Anterior cingulate cortex (tissue), 58 donors: ENCODE measurements at regions not wholly inside any gene's neighbourhood (a gene's known extent, or its start where the extent isn't known, plus 50 kb on each side); places are given as distances from the start of the nearest gene placed in this dataset.
"Not testable (repeated sequence)": the region's sequence is repeated elsewhere in the genome, so short reads cannot be mapped to it uniquely, and the experiment has no call there.

Experiments used
- DNase-seq, 58 donors: peaks; one replicate each; lab custom pipeline; 2025; lab: John Stamatoyannopoulos, UW

GRCh38 chr10:15921423-15921945 lies 61.2 kb upstream of the MINDY3 start:
- not testable (repeated sequence) for DNase-seq

DNA sequence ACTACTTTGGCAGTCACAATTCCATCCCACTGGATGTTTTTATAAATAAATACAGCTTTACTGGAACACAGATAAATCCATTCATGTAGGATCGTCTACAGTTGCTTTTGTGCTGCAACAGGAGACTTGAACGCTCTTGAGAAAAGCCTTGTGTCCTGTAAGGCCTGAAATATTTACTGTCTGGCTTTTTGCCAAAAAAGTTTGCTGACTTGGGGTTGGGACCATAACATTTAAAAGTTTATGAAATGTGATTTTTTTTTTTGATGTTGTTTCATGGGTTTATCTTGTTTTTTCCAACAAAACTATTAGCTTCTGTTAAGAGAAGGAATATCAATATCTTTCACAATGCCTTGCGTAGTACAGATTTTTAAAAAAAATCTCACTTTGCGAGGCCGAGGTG lies 71.1 kb upstream of the MINDY3 start:
- DNase-seq: no peak

GRCh38 chr10:15939543-15939942 lies 79.2 kb upstream of the MINDY3 start:
- DNase-seq: not testable (repeated sequence)

GRCh38 chr10:15943426-15943825 lies 83.1 kb upstream of the MINDY3 start:
- no peak for DNase-seq

GRCh38 chr10:15954188-15954587 lies 93.9 kb upstream of the MINDY3 start:
- no peak for DNase-seq

DNA sequence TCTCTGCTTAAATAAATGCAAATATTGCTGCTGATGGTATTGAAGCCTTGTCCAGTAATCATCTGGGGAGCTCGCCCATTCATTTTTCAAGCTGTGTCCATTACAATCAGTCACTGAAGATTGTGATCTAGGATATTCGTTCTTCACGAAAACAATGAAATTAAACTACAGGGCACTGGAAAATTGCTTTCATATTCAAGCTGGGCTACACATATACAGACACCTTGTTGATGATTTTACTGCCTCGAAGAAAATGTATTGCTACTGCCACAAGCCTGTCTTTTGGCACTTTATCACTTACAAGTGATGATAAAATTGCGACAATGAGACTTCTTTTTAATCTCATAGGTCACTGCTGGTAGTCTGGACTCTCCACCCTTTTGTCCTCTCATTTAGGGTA lies 100.0 kb upstream of the MINDY3 start:
- DNase-seq: no peak

GRCh38 chr10:15972736-15973135 lies 112.4 kb upstream of the MINDY3 start:
- DNase-seq: not testable (repeated sequence)

GRCh38 chr10:15985690-15986089 lies 125.4 kb upstream of the MINDY3 start:
- no peak for DNase-seq

- DNase-seq: no peak
Observed at GRCh38 chr10:15990535-15991129, 130.3 kb upstream of the MINDY3 start.

GRCh38 chr10:15997313-15997712 lies 137.0 kb upstream of the MINDY3 start:
- no peak for DNase-seq

DNA sequence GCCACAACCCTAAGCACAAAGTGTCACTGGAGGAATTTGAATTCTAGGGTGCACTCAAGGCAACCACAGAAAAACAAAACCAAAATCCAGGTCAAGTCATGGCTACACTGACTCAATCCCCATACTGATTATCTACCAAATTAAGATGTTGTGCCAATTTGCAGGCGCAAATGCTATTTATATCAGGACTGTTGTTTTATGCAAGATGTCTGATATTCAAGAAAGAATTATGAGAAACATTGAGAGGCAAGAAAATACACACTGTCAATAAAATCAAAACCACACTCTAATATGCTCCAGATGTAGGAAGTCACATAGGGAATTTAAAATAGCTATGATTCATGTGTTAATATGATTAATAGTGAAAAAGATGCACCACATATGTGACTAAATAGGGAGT lies 141.3 kb upstream of the MINDY3 start:
- DNase-seq: no peak

DNA sequence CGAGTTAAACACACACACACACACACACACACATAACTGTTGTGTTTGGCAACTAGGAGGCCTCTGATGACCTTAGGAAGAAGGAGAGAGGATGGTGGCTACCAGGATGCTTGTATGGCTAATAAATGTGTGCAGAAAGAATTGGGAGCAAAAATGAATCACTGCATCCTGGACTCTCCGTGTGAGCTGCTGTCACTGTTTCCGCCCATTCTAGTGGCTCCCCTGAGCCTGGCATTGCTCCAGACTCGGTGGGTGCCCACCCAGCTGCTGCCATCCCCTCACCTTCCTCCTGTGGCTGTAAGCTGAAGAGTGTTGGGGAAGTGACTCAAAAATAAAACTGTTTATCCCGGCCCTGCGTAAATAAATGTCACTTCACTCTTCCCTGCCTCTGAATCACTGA lies 149.5 kb upstream of the MINDY3 start:
- no peak for DNase-seq

DNA sequence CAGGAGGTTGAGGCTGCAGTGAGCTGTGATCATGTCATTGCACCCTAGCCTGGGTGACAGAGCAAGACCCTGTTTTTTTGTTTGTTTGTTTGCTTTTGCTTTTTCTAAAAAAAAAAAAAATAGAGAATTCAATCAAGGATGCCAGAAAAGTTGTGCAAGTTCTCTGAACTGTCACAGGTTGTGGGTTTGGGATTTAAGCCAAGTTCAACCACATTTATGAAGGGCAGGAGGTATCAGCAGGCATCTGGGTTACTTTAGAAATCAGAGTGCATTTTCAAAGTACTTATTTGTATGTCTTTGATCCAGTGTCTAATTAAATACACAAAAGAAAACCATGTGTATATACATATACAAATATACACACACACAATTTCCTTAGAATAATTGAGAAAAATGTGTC lies 151.2 kb upstream of the MINDY3 start:
- DNase-seq: no peak

- DNase-seq: no peak
Observed at GRCh38 chr10:16014469-16014868, 154.2 kb upstream of the MINDY3 start.

DNA sequence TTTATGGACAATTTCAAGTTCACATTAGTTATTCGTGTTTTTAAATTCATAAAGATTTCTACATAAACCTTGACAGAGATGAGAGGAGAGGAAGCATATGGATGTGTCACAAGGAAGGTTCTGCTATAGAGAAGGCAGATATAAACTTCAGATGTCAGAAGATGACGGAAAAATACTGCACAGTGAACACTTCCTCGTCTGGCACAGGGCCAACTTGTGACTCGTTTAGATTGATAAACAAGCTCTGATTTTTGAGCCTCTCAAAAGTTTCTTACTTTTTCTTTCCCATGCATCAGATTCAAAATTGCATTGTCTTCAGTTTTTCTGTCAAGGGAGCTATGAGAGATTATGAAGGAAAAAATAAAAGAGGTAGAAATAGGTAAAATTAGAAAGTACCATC lies 156.4 kb upstream of the MINDY3 start:
- DNase-seq: no peak

- DNase-seq: no peak
Observed at GRCh38 chr10:16020836-16021235, 160.5 kb upstream of the MINDY3 start.

GRCh38 chr10:16026832-16027231 lies 166.5 kb upstream of the MINDY3 start:
- DNase-seq: not testable (repeated sequence)

DNA sequence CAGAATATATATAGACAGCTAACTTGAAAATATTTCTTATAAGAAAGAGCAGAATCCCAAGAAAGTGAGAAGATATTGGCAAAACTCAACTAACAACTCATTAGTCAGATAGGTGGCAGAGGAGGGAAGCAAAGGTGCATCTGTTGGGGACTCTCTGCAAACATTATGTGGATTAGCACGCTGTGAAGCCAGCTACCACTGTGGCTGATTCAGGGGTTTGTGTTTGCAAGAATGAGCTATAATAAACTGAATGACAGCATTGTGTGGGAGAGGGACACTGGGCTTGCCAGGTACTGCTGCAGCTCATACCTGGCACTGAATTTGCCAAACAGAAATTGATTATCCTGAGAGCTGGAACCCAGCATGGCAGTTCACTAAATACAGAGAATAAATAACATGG lies 170.3 kb upstream of the MINDY3 start:
- DNase-seq: no peak

DNA sequence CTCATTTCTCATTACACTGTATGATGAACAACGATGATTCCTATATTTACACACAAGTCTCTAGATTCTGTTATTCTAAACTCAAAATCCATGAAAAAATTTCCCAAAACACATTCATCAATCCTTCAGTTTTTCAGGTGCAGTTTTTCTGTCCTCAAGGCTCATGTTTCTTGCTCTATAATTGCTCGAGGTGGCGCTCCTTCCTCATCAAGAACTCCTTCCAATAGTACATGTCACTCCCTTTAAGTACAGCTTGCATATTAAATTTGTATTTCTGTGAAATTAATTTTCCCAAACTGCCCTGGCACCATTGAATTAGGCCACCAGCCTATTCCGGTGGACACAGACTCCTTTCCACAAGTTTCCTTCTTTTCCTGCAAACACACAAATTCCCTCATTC lies 188.7 kb upstream of the MINDY3 start:
- no peak for DNase-seq

DNA sequence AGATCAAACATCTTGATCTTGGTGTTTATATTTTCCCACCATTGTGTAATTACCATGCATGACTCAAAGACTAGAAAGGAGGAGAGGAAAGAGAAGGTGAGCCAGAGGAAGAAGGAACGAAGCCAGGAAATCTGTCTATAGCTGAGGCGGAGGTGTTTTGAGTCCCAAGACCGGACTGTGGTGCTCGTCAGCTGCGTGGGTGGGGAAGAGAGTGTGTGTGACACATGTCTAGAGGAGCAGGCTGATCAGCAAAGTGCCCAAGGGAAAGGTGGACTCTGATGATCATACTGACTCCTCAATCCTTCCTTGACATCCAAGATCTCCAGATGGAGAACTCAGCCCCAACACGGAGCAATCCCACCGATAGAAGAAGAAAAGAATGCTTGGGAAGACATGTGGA lies 189.5 kb upstream of the MINDY3 start:
- DNase-seq: peak in 5 of 58 donors; percentile 0 to 5 (median 2)

DNA sequence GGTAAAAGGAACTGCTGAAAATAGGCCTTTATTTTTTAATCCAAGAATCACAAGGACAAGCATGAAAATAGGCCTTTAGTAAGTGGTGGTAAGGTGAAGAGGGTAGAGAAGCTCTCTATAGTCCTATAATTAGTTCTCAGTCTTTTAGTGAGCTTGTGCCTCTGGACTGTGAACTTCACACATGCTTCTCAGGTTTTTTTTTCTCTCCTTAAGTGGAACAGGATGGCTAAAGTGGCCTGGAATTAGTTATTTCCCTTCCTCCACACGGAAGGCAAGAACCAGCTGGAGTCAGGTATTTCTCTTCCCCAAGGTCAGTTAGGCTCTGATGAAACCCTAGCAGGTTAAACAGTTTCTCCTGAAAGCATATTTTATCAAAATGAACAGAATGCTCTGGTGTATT lies 203.0 kb upstream of the MINDY3 start:
- no peak for DNase-seq

DNA sequence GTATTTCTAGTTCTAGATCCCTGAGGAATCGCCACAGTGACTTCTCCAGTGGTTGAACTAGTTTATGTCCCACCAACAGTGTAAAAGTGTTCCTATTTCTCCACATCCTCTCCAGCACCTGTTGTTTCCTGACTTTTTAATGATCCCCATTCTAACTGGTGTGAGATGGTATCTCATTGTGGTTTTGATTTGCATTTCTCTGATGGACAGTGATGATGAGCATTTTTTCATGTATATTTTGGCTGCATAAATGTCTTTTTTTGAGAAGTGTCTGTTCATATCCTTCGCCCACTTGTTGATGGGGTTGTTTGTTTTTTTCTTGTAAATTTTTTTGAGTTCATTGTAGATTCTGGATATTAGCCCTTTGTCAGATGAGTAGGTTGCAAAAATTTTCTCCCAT lies 223.2 kb upstream of the MINDY3 start:
- not testable (repeated sequence) for DNase-seq

GRCh38 chr10:16105082-16105481 lies 244.8 kb upstream of the MINDY3 start:
- no peak for DNase-seq
